AG09319 (cell line): ENCODE measurements at regions not wholly inside any gene's neighbourhood (a gene's known extent, or its start where the extent isn't known, plus 50 kb on each side); places are given as distances from the start of the nearest gene placed in this dataset.
"Not testable (repeated sequence)": the region's sequence is repeated elsewhere in the genome, so short reads cannot be mapped to it uniquely, and the experiment has no call there.

Experiments used
- DNase-seq: peaks from one replicate; pipeline ENCODE4 v3.0.0-alpha.2; 2010; ENCODE audit warnings: low read depth; ENCODE audit errors: extremely low read depth
- TF ChIP-seq, protein P1 (sequence below): IDR thresholded peaks from 2 replicates; pipeline ENCODE4 v1.5.1; 2011; ENCODE audit warnings: low read depth, mild to moderate bottlenecking, inconsistent platforms, low read length, moderate library complexity

DNA sequence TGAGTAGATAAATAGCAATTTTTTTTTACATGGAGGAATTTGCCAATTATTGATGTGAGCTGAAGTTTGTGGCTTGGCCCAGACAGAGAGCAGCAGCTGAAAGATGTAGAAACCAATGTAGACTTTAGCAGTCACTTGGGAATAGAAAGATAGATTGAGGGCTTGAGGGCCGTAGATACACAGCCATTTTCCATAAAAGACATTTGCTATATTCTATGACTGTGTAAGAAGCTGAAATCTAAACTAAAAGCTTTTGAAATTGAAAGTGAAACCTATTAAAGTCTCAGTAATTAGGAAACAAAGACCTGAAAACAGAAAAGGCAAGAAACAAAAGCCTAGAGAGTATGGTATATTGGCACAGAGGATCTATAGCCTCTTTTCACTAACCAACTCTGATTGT lies 332.7 kb downstream of the CENPW start:
- TF ChIP-seq, protein P1, sequence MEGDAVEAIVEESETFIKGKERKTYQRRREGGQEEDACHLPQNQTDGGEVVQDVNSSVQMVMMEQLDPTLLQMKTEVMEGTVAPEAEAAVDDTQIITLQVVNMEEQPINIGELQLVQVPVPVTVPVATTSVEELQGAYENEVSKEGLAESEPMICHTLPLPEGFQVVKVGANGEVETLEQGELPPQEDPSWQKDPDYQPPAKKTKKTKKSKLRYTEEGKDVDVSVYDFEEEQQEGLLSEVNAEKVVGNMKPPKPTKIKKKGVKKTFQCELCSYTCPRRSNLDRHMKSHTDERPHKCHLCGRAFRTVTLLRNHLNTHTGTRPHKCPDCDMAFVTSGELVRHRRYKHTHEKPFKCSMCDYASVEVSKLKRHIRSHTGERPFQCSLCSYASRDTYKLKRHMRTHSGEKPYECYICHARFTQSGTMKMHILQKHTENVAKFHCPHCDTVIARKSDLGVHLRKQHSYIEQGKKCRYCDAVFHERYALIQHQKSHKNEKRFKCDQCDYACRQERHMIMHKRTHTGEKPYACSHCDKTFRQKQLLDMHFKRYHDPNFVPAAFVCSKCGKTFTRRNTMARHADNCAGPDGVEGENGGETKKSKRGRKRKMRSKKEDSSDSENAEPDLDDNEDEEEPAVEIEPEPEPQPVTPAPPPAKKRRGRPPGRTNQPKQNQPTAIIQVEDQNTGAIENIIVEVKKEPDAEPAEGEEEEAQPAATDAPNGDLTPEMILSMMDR = no peak
- DNase-seq = no peak

DNA sequence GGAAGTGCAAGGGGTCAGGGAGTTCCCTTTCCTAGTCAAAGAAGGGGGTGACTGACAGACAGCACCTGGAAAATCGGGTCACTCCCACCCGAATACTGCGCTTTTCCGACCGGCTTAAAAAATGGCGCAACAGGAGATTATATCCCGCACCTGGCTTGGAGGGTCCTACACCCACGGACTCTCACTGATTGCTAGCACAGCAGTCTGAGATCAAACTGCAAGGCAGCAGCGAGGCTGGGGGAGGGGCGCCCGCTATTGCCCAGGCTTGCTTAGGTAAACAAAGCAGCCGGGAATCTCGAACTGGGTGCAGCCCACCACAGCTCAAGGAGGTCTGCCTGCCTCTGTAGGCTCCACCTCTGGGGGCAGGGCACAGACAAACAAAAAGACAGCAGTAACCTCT lies 333.8 kb downstream of the CENPW start:
- DNase-seq = not testable (repeated sequence)

DNA sequence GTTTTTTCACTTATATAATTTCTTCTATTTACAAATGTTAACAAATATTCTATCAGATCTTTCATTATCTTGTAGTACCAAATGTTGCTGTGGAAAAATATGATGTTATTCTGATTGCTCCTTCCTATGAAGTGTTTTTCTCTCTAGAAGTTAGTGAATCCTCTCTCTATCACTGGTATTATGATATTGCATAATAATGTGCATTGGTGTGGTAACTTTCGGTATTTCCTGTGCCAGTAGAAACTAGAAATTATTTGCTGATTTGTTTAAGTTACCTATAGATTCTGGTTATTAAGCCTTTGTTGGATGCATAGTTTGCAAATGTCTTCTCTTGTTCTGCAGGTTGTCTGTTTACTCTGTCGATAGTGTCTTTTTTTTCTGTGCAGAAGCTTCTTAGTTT lies 342.5 kb downstream of the CENPW start:
- TF ChIP-seq, protein P1 = no peak
- DNase-seq = no peak

DNA sequence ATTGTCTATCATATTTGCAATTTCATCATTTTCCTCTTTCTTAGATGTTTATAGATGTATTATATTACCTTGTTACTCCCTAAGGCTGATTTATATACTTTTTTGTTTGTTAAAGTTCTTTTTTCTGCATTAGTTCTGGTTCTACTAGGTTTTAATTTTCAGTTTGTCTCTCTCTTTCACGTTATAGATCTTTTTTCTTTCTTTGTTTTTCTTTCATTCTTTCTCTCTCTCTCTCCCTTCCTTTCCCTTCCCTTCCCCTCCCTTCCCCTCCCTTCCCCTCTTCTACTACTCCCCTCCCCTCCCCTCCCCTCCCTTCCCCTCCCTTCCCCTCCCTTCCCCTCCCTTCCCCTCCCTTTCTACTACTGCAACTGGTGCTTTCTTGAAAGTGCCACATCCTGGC lies 345.3 kb downstream of the CENPW start:
- TF ChIP-seq, protein P1 = no peak

DNA sequence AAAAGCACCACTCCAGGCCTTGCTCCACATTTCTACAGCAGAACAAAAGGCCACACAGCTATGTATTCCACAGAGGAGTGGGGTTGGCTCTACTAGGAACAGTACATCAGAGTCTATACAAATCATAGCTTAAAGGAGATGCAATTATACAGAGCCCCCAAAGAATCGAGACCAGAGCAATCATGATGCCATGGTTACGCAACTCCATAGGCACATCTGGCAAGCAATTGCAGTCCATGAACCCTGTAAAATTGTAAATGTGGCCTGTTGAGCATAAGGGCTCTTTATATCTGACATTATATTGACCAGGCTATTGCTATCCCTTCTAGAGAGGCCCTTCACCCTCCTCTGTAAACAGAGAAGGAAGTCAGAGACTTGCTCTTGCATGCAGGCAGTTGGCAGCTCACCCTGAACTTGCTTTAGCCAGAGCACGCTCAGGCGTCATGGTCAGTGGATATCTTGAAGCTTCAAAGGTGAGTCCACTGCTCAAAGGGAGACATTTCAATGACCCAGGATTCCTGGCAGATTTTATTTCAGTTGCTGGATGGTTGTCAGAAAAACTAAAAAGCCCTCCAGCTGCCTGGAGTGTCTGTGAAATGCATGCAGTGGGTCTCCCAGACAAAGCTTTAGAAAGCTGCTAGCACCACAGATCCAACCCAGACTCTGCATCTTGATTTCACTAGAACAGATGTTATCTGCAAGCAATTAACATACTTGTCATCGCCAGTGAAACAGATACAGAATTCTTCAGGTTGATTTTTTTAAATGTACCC lies 357.2 kb downstream of the CENPW start:
- peak; percentile 87 for DNase-seq
- TF ChIP-seq, protein P1 = no peak

More for the DNA sequence above, 345.3 kb downstream of the CENPW start:
- no peak for DNase-seq

DNA sequence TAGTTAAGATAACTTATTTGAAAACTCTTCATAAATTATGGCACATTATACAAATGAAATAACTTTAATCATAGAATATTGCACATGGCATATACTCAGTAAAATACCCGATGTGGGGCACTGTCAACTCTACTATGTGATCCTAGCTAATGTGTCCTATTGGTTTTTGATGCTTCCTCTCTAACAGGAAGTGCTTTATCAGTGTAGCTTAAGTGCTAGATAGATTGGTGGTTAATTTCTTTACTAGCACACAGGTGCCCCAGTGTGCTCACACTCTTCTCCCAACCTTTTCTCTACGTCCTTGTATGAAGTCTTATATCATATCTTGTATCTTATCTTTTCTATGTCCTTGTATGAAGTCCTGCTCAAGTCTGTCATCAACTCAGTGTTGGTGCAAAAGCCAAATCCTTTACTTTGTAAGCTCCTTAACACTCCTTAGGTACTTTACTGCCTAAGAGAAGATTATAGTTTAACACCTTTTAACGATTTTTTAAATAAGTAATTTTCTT lies 358.9 kb downstream of the CENPW start:
- TF ChIP-seq, protein P1 = no peak
- no peak for DNase-seq

DNA sequence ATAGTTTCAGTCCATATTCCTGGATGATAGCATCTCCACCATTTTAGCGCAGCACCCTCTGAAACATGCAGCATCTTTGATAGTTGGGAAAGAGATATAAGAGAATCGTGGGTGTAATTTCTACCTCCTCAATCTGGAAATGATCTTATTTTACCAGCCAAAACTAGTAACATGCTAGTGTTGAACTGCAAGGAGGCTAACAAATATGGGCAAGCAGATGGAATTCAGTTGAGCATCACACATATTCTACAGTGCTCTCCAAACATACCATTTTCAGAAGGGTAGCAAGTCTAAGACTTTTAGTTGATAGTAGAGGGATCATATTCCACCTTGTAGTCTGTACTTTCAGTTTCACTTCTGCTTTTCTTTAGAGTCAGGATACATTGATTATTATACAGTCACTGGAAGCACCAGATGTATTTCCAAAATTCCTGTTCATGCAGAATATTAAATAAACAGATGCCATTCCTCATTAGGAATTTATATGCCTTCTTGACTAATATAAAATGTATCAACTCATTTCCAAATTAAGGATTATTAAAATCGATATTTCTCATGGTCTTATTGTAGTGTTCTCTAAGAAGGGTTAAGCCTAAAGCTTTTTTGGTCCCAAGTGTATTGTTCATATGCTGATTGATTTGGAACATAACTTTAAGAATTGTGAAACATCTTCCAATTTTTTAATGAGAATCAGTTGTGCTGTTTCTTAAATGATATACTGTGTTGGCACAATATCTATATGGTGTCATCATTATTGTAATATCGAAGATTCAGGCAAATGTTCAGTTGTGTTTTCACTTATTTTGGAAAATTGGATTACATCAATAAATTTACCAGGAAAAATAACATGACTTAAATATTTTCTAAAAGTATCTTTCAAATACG lies 362.0 kb downstream of the CENPW start:
- DNase-seq = no peak

More for the DNA sequence above, 362.0 kb downstream of the CENPW start:
- TF ChIP-seq, protein P1 = no peak
